H1 (cell line): ENCODE measurements at regions not wholly inside any gene's neighbourhood (a gene's known extent, or its start where the extent isn't known, plus 50 kb on each side); places are given as distances from the start of the nearest gene placed in this dataset.

Source experiments
- CTCF ChIA-PET: fragments of 300-600 bp; sonication (Branson Sonifier 250); formaldehyde crosslinking; loops from one replicate; lab custom pipeline; 2021; ENCODE audit not compliant: partially characterized antibody; lab: Charles Lee
- POLR2A ChIA-PET: fragments of 300-600 bp; sonication (Branson Sonifier 250); formaldehyde crosslinking; loops from one replicate; lab custom pipeline; 2021; ENCODE audit warnings: inconsistent platforms; ENCODE audit not compliant: partially characterized antibody; lab: Charles Lee
- DNase-seq, 2 experiments: peaks; one replicate each; pipeline versions ENCODE4 v3.0.0 to v3.0.0-alpha.2; 2010 to 2022; ENCODE audit warnings: low spot score in 2 of 2, low read depth in 1 of 2, mixed read lengths in 1 of 2
- FAIRE-seq: peaks from 2 replicates; lab custom pipeline; 2011; peaks lifted over from hg19 to GRCh38; lab: Jason Lieb, UNC
- H2AFZ ChIP-seq: 2 replicates; pipeline ENCODE4 v1.8.1; 2012; ENCODE audit warnings: low read length, inconsistent platforms
- H2AK5ac ChIP-seq: 2 replicates; pipeline ENCODE4 v1.6.1; 2013; ENCODE audit warnings: low read depth, low read length
- H2BK120ac ChIP-seq: replicated peaks from 2 replicates; pipeline ENCODE3; 2013; ENCODE audit warnings: low read depth, low read length, inconsistent platforms
- H2BK12ac ChIP-seq: 2 replicates; pipeline ENCODE4 v1.6.1; 2013; ENCODE audit warnings: low read depth, low read length
- H2BK15ac ChIP-seq: 2 replicates; pipeline ENCODE4 v1.6.1; 2013; ENCODE audit warnings: low read length
- H2BK20ac ChIP-seq: 2 replicates; pipeline ENCODE4 v1.6.1; 2013; ENCODE audit warnings: low read length
- H2BK5ac ChIP-seq: 2 replicates; pipeline ENCODE4 v1.6.1; 2013; ENCODE audit warnings: low read depth, low read length
- H3K14ac ChIP-seq: 2 replicates; pipeline ENCODE4 v1.6.1; 2013; ENCODE audit warnings: inconsistent platforms; ENCODE audit not compliant: insufficient read length
- H3K18ac ChIP-seq: 2 replicates; pipeline ENCODE4 v1.6.1; 2013; ENCODE audit warnings: low read length; ENCODE audit errors: extremely low read depth
- H3K23ac ChIP-seq: 2 replicates; pipeline ENCODE4 v1.6.1; 2013; ENCODE audit warnings: inconsistent platforms; ENCODE audit not compliant: insufficient read length
- H3K23me2 ChIP-seq: 2 replicates; pipeline ENCODE4 v1.6.1; 2013; ENCODE audit warnings: low read depth, low read length
- H3K27ac ChIP-seq: 2 replicates; pipeline ENCODE4 v1.6.1; 2011; ENCODE audit warnings: low read depth, low read length, inconsistent platforms
- H3K27me3 ChIP-seq, 4 experiments: replicated peaks in 1 of 4; 1 replicate in 1 of 4; 2 replicates in 3 of 4; pipeline versions ENCODE4 v1.6.1 to v1.8.1; 2011 to 2013; ENCODE audit warnings: low read length in 3 of 4, mild to moderate bottlenecking in 3 of 4, inconsistent platforms in 2 of 4, mixed read lengths in 2 of 4, moderate library complexity in 1 of 4; ENCODE audit not compliant: control insufficient read depth in 3 of 4, insufficient read depth in 3 of 4; ENCODE audit errors: extremely low read depth in 1 of 4
- H3K36me3 ChIP-seq, 4 experiments: 2 replicates each; pipeline versions ENCODE4 v1.6.1 to v1.8.1; 2011 to 2013; ENCODE audit warnings: mild to moderate bottlenecking in 4 of 4, low read length in 3 of 4, moderate library complexity in 2 of 4, control low read depth in 1 of 4, inconsistent platforms in 1 of 4; ENCODE audit not compliant: insufficient read depth in 4 of 4, control insufficient read depth in 2 of 4
- H3K4ac ChIP-seq: replicated peaks from 2 replicates; pipeline ENCODE3; 2013; ENCODE audit warnings: low read length, low read depth, mixed read lengths, inconsistent platforms; ENCODE audit not compliant: insufficient read length
- H3K4me1 ChIP-seq, 4 experiments: replicated peaks in 1 of 4; 1 replicate in 1 of 4; 2 replicates in 3 of 4; pipeline versions ENCODE4 v1.6.1 to v1.8.1; 2011 to 2013; ENCODE audit warnings: low read length in 3 of 4, inconsistent platforms in 2 of 4, mixed read lengths in 1 of 4; ENCODE audit not compliant: insufficient read depth in 4 of 4, control insufficient read depth in 3 of 4
- H3K4me2 ChIP-seq, 2 experiments: 2 replicates each; pipeline versions ENCODE4 v1.6.1 to v1.8.1; 2011 to 2013; ENCODE audit warnings: low read depth in 2 of 2, low read length in 2 of 2, control low read depth in 1 of 2, inconsistent platforms in 1 of 2, mild to moderate bottlenecking in 1 of 2; ENCODE audit not compliant: insufficient read depth in 1 of 2
- H3K4me3 ChIP-seq, 4 experiments: fragments of 200-600, 300-600 bp in 1 of 4; sonication (generic), shearing (Covaris generic), sonication (Bioruptor Twin) in 1 of 4; 2 replicates each; pipeline versions ENCODE4 v1.5.1 to v1.8.1; 2011 to 2016; ENCODE audit warnings: low read length in 4 of 4, low read depth in 3 of 4, control low read depth in 2 of 4, inconsistent platforms in 2 of 4, mild to moderate bottlenecking in 2 of 4, mixed read lengths in 1 of 4, moderate library complexity in 1 of 4; ENCODE audit not compliant: insufficient read depth in 2 of 4; ENCODE audit errors: extremely low read depth in 1 of 4
- H3K56ac ChIP-seq: replicated peaks from 2 replicates; pipeline ENCODE3; 2013; ENCODE audit warnings: low read depth, mild to moderate bottlenecking, mixed read lengths, low read length, inconsistent platforms; ENCODE audit not compliant: insufficient read length
- H3K79me1 ChIP-seq: 2 replicates; pipeline ENCODE4 v1.6.1; 2013; ENCODE audit warnings: low read depth, low read length, control low read depth
- H3K79me2 ChIP-seq, 2 experiments: 2 replicates each; pipeline versions ENCODE4 v1.6.1 to v1.8.1; 2012 to 2013; ENCODE audit warnings: low read length in 2 of 2, mild to moderate bottlenecking in 2 of 2, inconsistent platforms in 1 of 2; ENCODE audit not compliant: insufficient read depth in 2 of 2, control insufficient read depth in 1 of 2
- H3K9ac ChIP-seq, 4 experiments: replicated peaks in 1 of 4; 1 replicate in 1 of 4; 2 replicates in 3 of 4; pipeline versions ENCODE4 v1.6.1 to v1.8.1; 2011 to 2013; ENCODE audit warnings: low read depth in 3 of 4, low read length in 3 of 4, control low read depth in 2 of 4, mild to moderate bottlenecking in 2 of 4, moderate library complexity in 2 of 4, inconsistent platforms in 1 of 4; ENCODE audit errors: extremely low read depth in 1 of 4
- H3K9me3 ChIP-seq, 2 experiments: 2 replicates each; pipeline versions ENCODE4 v1.6.1 to v1.8.1; 2012 to 2013; ENCODE audit warnings: mild to moderate bottlenecking in 2 of 2, moderate library complexity in 2 of 2, control low read depth in 1 of 2, inconsistent platforms in 1 of 2, low read depth in 1 of 2, low read length in 1 of 2, mixed read lengths in 1 of 2; ENCODE audit not compliant: insufficient read depth in 2 of 2
- H4K20me1 ChIP-seq, 2 experiments: replicated peaks in 1 of 2; 2 replicates each; pipeline versions ENCODE3 to v1.8.1; 2011 to 2013; ENCODE audit warnings: inconsistent platforms in 2 of 2, low read length in 2 of 2, mild to moderate bottlenecking in 1 of 2; ENCODE audit not compliant: insufficient read depth in 2 of 2, control insufficient read depth in 1 of 2
- H4K5ac ChIP-seq: 2 replicates; pipeline ENCODE4 v1.6.1; 2013; ENCODE audit warnings: low read length, low read depth, mixed read lengths, inconsistent platforms; ENCODE audit not compliant: insufficient read length
- H4K8ac ChIP-seq: 2 replicates; pipeline ENCODE4 v1.8.0; 2013; ENCODE audit warnings: mild to moderate bottlenecking, moderate library complexity, low read length, inconsistent platforms; ENCODE audit not compliant: insufficient read depth; ENCODE audit errors: extremely low read depth
- H4K91ac ChIP-seq: replicated peaks from 2 replicates; pipeline ENCODE3; 2013; ENCODE audit warnings: low read length, mixed read lengths, inconsistent platforms; ENCODE audit not compliant: insufficient read length
- RAD21 ChIP-seq, 2 experiments: IDR thresholded peaks in 1 of 2; conservative IDR thresholded peaks in 1 of 2; 2 replicates each; pipeline ENCODE4 v1.6.1; 2011; ENCODE audit warnings: low read depth in 2 of 2, low read length in 2 of 2, improper control_type of control experiment in 1 of 2, inconsistent platforms in 1 of 2, mild to moderate bottlenecking in 1 of 2, moderate library complexity in 1 of 2
- TCF12 ChIP-seq: IDR thresholded peaks from 2 replicates; pipeline ENCODE4 v1.6.1; 2011; ENCODE audit warnings: low read depth, mild to moderate bottlenecking, low read length
- WGBS, 2 experiments: shearing (Covaris generic) in 1 of 2; methylation state at CpG; one replicate each; pipeline versions ENCODE4 v1.1.6 to v1.1.7; 2013 to 2015; ENCODE audit warnings: low lambda C conversion rate in 2 of 2, mixed read lengths in 2 of 2, inconsistent platforms in 1 of 2, low coverage in 1 of 2, missing lambda C conversion rate in 1 of 2; ENCODE audit not compliant: insufficient replicate concordance in 2 of 2, insufficient coverage in 1 of 2, insufficient read length in 1 of 2; ENCODE audit errors: extremely low coverage in 1 of 2, missing lambda C conversion rate in 1 of 2; 5-methylcytosine and 5-hydroxymethylcytosine counted together
- TF ChIP-seq, protein P1 (sequence below), 3 experiments: IDR thresholded peaks; 1 replicate in 2 of 3; 2 replicates in 1 of 3; pipeline versions ENCODE4 v1.5.1 to v1.6.1; 2011; ENCODE audit warnings: low read length in 3 of 3, mild to moderate bottlenecking in 3 of 3, inconsistent platforms in 2 of 3, low read depth in 1 of 3, moderate library complexity in 1 of 3; ENCODE audit not compliant: insufficient read depth in 1 of 3; ENCODE audit errors: control extremely low read depth in 1 of 3

DNA sequence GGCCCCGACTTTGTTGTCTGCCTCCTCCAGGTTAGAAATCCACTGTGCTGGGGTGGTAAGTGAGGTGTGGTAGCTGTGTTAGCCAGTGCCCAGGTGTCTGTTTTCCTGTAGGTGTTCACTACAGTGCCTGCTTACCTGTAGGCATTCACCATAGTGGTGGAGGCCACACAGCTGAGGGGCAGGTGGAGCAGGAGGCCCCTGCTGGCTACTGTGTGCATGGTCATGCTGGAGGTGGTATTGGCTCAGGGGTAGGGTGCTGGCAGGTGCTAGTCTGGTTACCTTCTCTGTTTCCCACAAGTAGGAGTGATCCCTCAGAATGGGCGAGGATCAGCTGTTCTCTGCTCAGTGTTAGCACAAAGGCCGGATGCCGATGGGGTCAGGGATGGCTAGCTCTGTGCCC is 217.3 kb downstream of the SYT10 start:
- Histone ChIP-seq H3K4ac (no peak overlapping the region), H3K27ac (no peak overlapping the region), H3K23me2 (no peaks in the 10 kb centered on the region), H3K9me3 (0 out of 4 replicates have a peak, but pooled peaks cover 0 to 3% of the 10 kb centered on the region in 2 experiments), H2BK15ac (no peak overlapping the region), H2BK20ac (no peak overlapping the region), H3K9ac (no peak overlapping the region), H3K23ac (no peak overlapping the region), H3K79me1 (no peaks in the 10 kb centered on the region), H3K14ac (no peak overlapping the region), H2AFZ (no peak overlapping the region), H4K91ac (no peak overlapping the region), H4K5ac (no peak overlapping the region), H4K20me1 (no peaks in the 10 kb centered on the region), H3K4me1 (no peaks in the 10 kb centered on the region), H3K4me2 (no peak overlapping the region), H2AK5ac (no peak overlapping the region), H3K18ac (no peak overlapping the region), H3K36me3 (no peaks in the 10 kb centered on the region), H3K27me3 (no peaks in the 10 kb centered on the region), H3K4me3 (no peak overlapping the region), H2BK12ac (no peak overlapping the region), H3K79me2 (no peaks in the 10 kb centered on the region), H4K8ac (no peak overlapping the region), H2BK5ac (no peak overlapping the region), H2BK120ac (no peak overlapping the region), H3K56ac (no peak overlapping the region)
- ChIA-PET POLR2A (no interaction called here), CTCF (interaction anchor here (0.6 to 1.0 kb wide), 2 partner anchors 54 to 89 kb away, joined by 3 read pairs; no protein-coding TSS in a partner anchor)
- DNase-seq (no peak), FAIRE-seq (no peak)
- 94% methylated on average over 4 of the region's 4 CpGs; no CpG with 5 or more reads in 1 of the 2 experiments for WGBS, 2 experiments
- TF ChIP-seq RAD21 (IDR thresholded peaks at IDR 0.05 in 1 of 2, conservative IDR thresholded peaks at IDR 0.05 in 1 of 2; ENCODE audit: low read depth in 2 of 2, low read length in 2 of 2) (peak in 1 of 2 experiments; percentile 37; a peak in 2 of 4 replicates), TCF12 (no peak)
- TF ChIP-seq, protein P1, sequence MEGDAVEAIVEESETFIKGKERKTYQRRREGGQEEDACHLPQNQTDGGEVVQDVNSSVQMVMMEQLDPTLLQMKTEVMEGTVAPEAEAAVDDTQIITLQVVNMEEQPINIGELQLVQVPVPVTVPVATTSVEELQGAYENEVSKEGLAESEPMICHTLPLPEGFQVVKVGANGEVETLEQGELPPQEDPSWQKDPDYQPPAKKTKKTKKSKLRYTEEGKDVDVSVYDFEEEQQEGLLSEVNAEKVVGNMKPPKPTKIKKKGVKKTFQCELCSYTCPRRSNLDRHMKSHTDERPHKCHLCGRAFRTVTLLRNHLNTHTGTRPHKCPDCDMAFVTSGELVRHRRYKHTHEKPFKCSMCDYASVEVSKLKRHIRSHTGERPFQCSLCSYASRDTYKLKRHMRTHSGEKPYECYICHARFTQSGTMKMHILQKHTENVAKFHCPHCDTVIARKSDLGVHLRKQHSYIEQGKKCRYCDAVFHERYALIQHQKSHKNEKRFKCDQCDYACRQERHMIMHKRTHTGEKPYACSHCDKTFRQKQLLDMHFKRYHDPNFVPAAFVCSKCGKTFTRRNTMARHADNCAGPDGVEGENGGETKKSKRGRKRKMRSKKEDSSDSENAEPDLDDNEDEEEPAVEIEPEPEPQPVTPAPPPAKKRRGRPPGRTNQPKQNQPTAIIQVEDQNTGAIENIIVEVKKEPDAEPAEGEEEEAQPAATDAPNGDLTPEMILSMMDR (IDR thresholded peaks at IDR 0.05; ENCODE audit: control extremely low read depth in 1 of 3, insufficient read depth in 1 of 3, low read depth in 1 of 3, low read length in 3 of 3): peak; percentile 3 to 37 (median 23); a peak in 2 of 4 replicates
